ENCODE measurements at regions not wholly inside any gene's neighbourhood (a gene's known extent, or its start where the extent isn't known, plus 50 kb on each side); places are given as distances from the start of the nearest gene placed in this dataset.
A peak's percentile ranks its signal among the peaks of the same experiment; 100 is the strongest.

DNA sequence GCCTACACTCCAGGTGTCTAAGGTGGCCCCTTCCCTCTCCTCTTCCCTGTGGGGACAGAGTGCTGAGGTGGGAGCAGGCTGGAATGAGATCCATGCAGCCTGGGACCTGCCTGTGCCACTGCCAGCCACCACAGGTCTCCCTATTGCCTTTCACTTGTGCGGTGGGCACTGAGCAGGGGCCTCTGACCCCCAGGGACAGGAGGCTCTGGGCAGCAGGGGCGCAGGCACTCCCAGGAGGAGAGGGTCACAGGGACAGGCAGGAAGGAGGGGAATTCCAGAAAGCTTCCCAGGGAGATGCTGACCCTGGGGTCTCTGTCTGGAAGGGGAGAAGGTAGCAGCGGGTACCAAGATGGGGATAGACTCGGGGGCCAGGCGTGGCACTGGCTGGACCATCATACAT lies 228.5 kb upstream of the B3GAT1 start:
- no peaks in the 10 kb centered on the region for H3K4me1 ChIP-seq (ENCODE audit: insufficient read depth, poor library complexity, severe bottlenecking)
- H3K9me3 ChIP-seq (ENCODE audit: severe bottlenecking), result peaks cover 2% of the 10 kb centered on the region
- DNase-seq (ENCODE audit: low spot score) (peak; percentile 36), ATAC-seq (ENCODE audit: low read depth) (no peak)
- no peak overlapping the region for H3K4me3 ChIP-seq (ENCODE audit: severe bottlenecking)
- no peaks in the 10 kb centered on the region for H3K36me3 ChIP-seq (ENCODE audit: low read depth)
- H3K27me3 ChIP-seq (ENCODE audit: insufficient read depth, poor library complexity, severe bottlenecking), result peaks cover 5% of the 10 kb centered on the region
- no peak overlapping the region for H3K27ac ChIP-seq (ENCODE audit: poor library complexity, severe bottlenecking)
- TF ChIP-seq, protein P1, sequence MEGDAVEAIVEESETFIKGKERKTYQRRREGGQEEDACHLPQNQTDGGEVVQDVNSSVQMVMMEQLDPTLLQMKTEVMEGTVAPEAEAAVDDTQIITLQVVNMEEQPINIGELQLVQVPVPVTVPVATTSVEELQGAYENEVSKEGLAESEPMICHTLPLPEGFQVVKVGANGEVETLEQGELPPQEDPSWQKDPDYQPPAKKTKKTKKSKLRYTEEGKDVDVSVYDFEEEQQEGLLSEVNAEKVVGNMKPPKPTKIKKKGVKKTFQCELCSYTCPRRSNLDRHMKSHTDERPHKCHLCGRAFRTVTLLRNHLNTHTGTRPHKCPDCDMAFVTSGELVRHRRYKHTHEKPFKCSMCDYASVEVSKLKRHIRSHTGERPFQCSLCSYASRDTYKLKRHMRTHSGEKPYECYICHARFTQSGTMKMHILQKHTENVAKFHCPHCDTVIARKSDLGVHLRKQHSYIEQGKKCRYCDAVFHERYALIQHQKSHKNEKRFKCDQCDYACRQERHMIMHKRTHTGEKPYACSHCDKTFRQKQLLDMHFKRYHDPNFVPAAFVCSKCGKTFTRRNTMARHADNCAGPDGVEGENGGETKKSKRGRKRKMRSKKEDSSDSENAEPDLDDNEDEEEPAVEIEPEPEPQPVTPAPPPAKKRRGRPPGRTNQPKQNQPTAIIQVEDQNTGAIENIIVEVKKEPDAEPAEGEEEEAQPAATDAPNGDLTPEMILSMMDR (IDR thresholded peaks at IDR 0.05; ENCODE audit: poor library complexity, severe bottlenecking), result no peak

DNA sequence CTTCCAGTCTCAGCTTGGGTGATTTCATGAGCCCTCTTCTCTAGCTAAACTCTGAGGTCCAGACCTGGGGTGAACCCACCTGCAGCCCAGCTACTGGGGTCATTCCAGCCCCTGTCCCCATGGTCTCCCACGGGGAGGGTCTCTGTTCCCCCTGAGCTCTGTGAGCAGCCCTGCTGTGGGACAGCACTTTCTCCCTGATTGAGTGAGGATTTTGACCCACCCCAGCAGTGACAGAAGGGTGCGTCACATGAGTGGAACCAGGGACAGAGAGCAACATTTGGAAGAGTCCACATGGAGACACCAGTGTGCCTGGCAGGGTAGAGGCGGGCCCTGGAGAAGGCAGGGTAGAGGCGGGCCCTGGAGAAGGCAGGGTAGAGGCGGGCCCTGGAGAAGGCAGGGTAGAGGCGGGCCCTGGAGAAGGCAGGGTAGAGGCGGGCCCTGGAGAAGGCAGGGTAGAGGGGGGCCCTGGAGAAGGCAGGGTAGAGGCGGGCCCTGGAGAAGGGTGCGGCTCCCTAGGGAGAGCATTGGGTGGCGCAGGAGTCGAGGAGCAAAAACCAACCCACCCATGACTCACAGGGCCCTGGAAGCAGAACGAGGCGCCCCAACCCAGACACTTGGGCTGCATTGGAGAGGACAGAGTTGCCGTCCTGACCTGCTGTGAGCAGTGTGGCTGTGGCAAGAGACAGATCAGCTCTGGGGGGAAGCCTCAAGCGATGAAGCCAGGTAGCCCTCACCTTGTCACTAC lies 227.7 kb upstream of the B3GAT1 start:
- Histone ChIP-seq H3K4me1 (ENCODE audit: insufficient read depth, poor library complexity, severe bottlenecking) (no peaks in the 10 kb centered on the region), H3K27ac (ENCODE audit: poor library complexity, severe bottlenecking) (no peak overlapping the region), H3K27me3 (ENCODE audit: insufficient read depth, poor library complexity, severe bottlenecking) (peaks cover 5% of the 10 kb centered on the region), H3K9me3 (ENCODE audit: severe bottlenecking) (no peaks in the 10 kb centered on the region), H3K4me3 (ENCODE audit: severe bottlenecking) (no peak overlapping the region), H3K36me3 (ENCODE audit: low read depth) (no peaks in the 10 kb centered on the region)
- peak; percentile 85 for ATAC-seq (ENCODE audit: low read depth)
- peak; percentile 51 for DNase-seq (ENCODE audit: low spot score)
- TF ChIP-seq, protein P1 (IDR thresholded peaks at IDR 0.05; ENCODE audit: poor library complexity, severe bottlenecking), result peak; percentile 12

DNA sequence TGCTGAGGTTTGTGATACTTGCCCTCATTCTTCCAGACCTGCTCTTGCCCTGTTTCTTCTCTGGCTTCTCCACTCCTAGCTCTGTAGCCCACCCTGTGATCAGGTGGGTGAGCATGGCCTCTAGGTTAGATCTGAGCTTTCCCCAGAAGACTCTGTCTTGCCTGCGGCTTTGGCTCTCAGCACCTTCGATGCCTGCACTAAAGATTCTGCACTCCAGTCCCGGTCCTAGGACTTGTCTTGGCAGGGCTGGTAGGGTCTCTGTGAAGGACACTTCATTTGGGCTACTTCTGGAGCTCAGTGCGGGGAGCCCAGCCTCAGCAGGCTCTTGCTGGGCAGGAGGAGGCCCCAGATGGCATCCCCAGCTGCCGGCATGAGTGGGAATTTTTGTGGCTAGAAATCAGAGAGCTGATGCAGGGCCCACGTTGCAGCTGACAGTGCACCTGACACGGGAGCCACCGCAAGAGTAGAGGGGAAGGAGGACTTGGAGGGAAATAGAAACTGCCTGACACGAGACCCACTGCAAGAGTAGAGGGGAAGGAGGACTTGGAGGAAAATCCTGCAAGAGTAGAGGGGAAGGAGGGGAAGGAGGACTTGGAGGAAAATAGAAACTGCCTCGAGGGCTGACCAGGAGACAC lies 226.9 kb upstream of the B3GAT1 start:
- no peaks in the 10 kb centered on the region for H3K4me1 ChIP-seq (ENCODE audit: insufficient read depth, poor library complexity, severe bottlenecking)
- no peaks in the 10 kb centered on the region for H3K36me3 ChIP-seq (ENCODE audit: low read depth)
- TF ChIP-seq, protein P1 (IDR thresholded peaks at IDR 0.05; ENCODE audit: poor library complexity, severe bottlenecking), result no peak
- H3K9me3 ChIP-seq (ENCODE audit: severe bottlenecking), result no peaks in the 10 kb centered on the region
- H3K27ac ChIP-seq (ENCODE audit: poor library complexity, severe bottlenecking), result no peak overlapping the region
- DNase-seq (ENCODE audit: low spot score) (no peak), ATAC-seq (ENCODE audit: low read depth) (no peak)
- H3K4me3 ChIP-seq (ENCODE audit: severe bottlenecking), result no peak overlapping the region
- peaks cover 5% of the 10 kb centered on the region for H3K27me3 ChIP-seq (ENCODE audit: insufficient read depth, poor library complexity, severe bottlenecking)

DNA sequence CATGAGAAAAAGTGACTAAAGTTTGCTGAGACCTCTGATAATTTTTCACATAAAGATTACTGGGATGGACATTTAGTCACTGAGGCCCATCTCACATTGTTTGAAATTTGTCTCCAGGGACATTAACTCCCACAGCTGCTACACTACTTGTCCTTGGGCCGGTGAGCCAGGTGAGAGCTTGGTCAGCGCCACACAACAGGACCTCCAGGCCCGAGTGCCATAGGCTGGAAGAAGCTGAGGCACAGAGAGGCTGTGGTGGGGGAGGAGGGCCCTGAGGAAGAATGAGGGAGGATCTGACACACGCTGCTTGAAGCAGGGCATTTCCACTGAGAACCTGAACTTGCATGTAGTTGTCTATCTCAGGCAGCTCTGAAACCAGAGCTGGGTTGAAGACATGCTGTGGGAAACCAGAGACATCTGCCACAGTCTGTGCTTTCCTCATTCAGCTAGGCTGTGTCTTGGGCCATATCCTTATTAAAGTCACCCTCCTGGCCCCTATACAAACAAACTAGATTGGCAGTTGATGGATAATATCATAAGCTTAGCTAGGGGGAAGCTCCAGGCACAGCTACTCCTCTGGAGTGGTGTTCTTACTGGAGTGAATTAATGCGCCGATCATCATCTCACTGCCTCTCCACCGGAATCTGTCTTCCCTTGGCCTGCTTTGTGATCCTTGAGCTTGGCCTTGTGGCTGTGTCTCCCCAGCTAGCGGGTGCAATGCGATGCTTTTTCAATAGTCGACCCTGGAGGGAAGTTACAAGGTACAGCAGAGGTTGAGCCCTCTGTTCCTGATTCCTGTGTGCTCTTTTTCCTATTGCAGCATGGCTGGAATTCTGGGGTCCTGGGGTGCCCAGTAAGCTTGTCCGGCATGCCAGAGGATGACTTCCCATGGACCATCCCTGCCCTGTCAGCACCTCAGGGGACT lies 225.3 kb upstream of the B3GAT1 start:
- Histone ChIP-seq H3K4me3 (ENCODE audit: severe bottlenecking) (no peak overlapping the region), H3K9me3 (ENCODE audit: severe bottlenecking) (no peaks in the 10 kb centered on the region), H3K27me3 (ENCODE audit: insufficient read depth, poor library complexity, severe bottlenecking) (peaks cover 5% of the 10 kb centered on the region), H3K27ac (ENCODE audit: poor library complexity, severe bottlenecking) (no peak overlapping the region), H3K36me3 (ENCODE audit: low read depth) (no peaks in the 10 kb centered on the region), H3K4me1 (ENCODE audit: insufficient read depth, poor library complexity, severe bottlenecking) (no peaks in the 10 kb centered on the region)
- DNase-seq (ENCODE audit: low spot score) (no peak), ATAC-seq (ENCODE audit: low read depth) (no peak)
- TF ChIP-seq, protein P1 (IDR thresholded peaks at IDR 0.05; ENCODE audit: poor library complexity, severe bottlenecking), result no peak
